ENCODE measurements at regions not wholly inside any gene's neighbourhood (a gene's known extent, or its start where the extent isn't known, plus 50 kb on each side); places are given as distances from the start of the nearest gene placed in this dataset.
"Not testable (repeated sequence)": the region's sequence is repeated elsewhere in the genome, so short reads cannot be mapped to it uniquely, and the experiment has no call there.

GRCh38 chr4:150021483-150021882 lies 56.8 kb upstream of the DCLK2 start:
- ATAC-seq (ENCODE audit: low read depth) (no peak), DNase-seq (no peak)
- no peak for TF ChIP-seq CTCF (IDR thresholded peaks at IDR 0.05)
- POLR2A ChIA-PET, result no interaction called here
- Mint-ChIP-seq H3K9me3 (peaks cover 17% of the 10 kb centered on the region), H3K27ac (no peak overlapping the region), H3K4me3 (no peak overlapping the region), H3K4me1 (no peaks in the 10 kb centered on the region), H3K27me3 (peaks cover 6% of the 10 kb centered on the region), H3K36me3 (ENCODE audit: low read depth) (no peaks in the 10 kb centered on the region)
- CTCF ChIA-PET, result interaction anchor here (1.4 kb wide), 1 partner anchor 11 kb away, joined by 3 read pairs; no protein-coding TSS in a partner anchor
- intact Hi-C loops (cut with micrococcal nuclease), result no loop called here

GRCh38 chr4:150023489-150023888 lies 54.8 kb upstream of the DCLK2 start:
- intact Hi-C loops (cut with micrococcal nuclease), result no loop called here

GRCh38 chr4:150026987-150027386 lies 51.3 kb upstream of the DCLK2 start:
- H3K4me3 Mint-ChIP-seq; DNase-seq; ATAC-seq (ENCODE audit: low read depth); H3K4me1 Mint-ChIP-seq; POLR2A ChIA-PET; H3K36me3 Mint-ChIP-seq (ENCODE audit: low read depth); H3K27ac Mint-ChIP-seq; CTCF ChIA-PET; H3K27me3 Mint-ChIP-seq; intact Hi-C loops (cut with micrococcal nuclease): not testable (repeated sequence)
- H3K9me3 Mint-ChIP-seq, result peaks cover 16% of the 10 kb centered on the region

More at GRCh38 chr4:150023489-150023888, 54.8 kb upstream of the DCLK2 start:
- H3K9me3 Mint-ChIP-seq, result peaks cover 18% of the 10 kb centered on the region
- no peaks in the 10 kb centered on the region for H3K36me3 Mint-ChIP-seq (ENCODE audit: low read depth)
- no peak for TF ChIP-seq CTCF (IDR thresholded peaks at IDR 0.05)
- ChIA-PET CTCF (no interaction called here), POLR2A (no interaction called here)
- H3K4me3 Mint-ChIP-seq, result no peak overlapping the region
- no peak for ATAC-seq (ENCODE audit: low read depth)
- H3K27ac Mint-ChIP-seq, result no peak overlapping the region
- no peaks in the 10 kb centered on the region for H3K4me1 Mint-ChIP-seq
- DNase-seq, result no peak
- peaks cover 4% of the 10 kb centered on the region for H3K27me3 Mint-ChIP-seq
